ENCODE measurements at regions not wholly inside any gene's neighbourhood (a gene's known extent, or its start where the extent isn't known, plus 50 kb on each side); places are given as distances from the start of the nearest gene placed in this dataset.

DNA sequence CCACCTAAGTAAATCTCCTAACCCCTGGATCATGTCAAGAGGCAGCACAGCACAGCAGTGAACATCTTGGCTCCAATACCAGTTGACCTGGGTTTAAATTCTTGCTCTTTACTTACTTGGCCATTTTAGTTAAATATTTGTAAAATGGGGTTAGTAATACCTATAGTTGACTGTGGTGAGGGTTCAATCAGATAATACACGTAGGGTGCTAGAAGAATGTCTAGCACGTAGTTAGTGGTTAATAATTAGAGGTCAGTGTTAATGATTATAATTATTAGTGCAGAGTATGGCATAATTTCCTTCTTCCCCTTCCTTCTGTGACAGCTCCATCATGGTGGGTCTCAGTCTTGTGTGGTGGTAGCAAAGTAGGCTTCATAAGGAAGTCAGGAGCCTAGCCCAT lies 520.8 kb downstream of the INSC start:
- no peak for TF ChIP-seq POLR2A (IDR thresholded peaks at IDR 0.05)
- TF ChIP-seq EP300 (IDR thresholded peaks at IDR 0.05; ENCODE audit: low read depth), result no peak
- TF ChIP-seq POLR2AphosphoS5 (IDR thresholded peaks at IDR 0.05), result no peak
- TF ChIP-seq, protein P1, sequence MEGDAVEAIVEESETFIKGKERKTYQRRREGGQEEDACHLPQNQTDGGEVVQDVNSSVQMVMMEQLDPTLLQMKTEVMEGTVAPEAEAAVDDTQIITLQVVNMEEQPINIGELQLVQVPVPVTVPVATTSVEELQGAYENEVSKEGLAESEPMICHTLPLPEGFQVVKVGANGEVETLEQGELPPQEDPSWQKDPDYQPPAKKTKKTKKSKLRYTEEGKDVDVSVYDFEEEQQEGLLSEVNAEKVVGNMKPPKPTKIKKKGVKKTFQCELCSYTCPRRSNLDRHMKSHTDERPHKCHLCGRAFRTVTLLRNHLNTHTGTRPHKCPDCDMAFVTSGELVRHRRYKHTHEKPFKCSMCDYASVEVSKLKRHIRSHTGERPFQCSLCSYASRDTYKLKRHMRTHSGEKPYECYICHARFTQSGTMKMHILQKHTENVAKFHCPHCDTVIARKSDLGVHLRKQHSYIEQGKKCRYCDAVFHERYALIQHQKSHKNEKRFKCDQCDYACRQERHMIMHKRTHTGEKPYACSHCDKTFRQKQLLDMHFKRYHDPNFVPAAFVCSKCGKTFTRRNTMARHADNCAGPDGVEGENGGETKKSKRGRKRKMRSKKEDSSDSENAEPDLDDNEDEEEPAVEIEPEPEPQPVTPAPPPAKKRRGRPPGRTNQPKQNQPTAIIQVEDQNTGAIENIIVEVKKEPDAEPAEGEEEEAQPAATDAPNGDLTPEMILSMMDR (IDR thresholded peaks at IDR 0.05), result no peak
